GM13977 (cell line): ENCODE measurements at regions not wholly inside any gene's neighbourhood (a gene's known extent, or its start where the extent isn't known, plus 50 kb on each side); places are given as distances from the start of the nearest gene placed in this dataset.
"Not testable (repeated sequence)": the region's sequence is repeated elsewhere in the genome, so short reads cannot be mapped to it uniquely, and the experiment has no call there.

Experiments used
- DNase-seq: peaks from one replicate; pipeline ENCODE4 v3.0.0; 2012; ENCODE audit warnings: low spot score
- in situ Hi-C: fragments of 300-500 bp; cut with MboI; formaldehyde crosslinking; loops from one replicate; pipeline ENCODE4 v1.12.0; 2022; ENCODE audit warnings: low sequenced_read_pairs, low pct_unique_long_range_greater_than_20kb, mixed read lengths, inconsistent platforms; ENCODE audit not compliant: unreplicated experiment
- TF ChIP-seq, protein P1 (sequence below): IDR thresholded peaks from 2 replicates; pipeline ENCODE4 v1.5.1; 2012; ENCODE audit warnings: mild to moderate bottlenecking, control low read depth; ENCODE audit not compliant: insufficient read depth; ENCODE audit errors: extremely low read depth, missing control alignments

DNA sequence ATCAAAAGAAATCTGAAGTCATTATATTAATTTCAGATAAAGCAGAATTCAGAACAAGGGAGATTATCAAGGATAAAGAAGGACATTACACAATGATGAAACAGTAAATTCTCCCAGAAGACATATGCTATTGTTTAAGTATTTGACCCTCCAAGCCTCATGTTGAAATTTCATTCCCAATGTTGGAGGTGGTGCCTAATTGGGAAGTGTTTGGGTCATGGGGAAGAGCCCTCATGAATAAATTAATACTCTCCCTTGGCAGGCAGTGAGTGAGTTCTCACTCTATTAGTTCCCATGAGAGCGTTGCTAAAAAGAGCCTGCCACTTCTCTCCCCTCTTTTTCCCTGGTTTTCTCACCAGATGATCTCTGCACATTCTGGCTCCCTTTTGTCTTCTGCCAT lies 249.9 kb upstream of the GRIA3 start:
- no peak for DNase-seq

DNA sequence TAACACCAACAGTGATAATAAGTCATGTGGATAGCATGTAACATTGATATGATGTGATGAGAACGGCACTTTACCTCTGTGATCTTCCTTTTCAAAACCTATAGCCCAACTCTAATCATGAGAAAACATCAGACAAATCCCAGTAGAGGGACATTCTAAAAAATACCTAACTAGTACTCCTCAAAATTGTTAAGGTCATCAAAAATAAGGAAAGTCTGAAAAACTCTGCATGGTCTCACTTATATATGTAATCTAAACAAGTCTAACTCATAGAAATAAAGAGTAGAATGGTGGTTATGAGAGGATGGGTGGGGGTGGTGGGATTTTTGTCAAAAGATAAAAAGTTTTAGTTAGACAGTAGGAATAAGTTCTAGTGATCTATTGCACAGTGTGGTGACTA lies 243.9 kb upstream of the GRIA3 start:
- no peak for DNase-seq
- TF ChIP-seq, protein P1, sequence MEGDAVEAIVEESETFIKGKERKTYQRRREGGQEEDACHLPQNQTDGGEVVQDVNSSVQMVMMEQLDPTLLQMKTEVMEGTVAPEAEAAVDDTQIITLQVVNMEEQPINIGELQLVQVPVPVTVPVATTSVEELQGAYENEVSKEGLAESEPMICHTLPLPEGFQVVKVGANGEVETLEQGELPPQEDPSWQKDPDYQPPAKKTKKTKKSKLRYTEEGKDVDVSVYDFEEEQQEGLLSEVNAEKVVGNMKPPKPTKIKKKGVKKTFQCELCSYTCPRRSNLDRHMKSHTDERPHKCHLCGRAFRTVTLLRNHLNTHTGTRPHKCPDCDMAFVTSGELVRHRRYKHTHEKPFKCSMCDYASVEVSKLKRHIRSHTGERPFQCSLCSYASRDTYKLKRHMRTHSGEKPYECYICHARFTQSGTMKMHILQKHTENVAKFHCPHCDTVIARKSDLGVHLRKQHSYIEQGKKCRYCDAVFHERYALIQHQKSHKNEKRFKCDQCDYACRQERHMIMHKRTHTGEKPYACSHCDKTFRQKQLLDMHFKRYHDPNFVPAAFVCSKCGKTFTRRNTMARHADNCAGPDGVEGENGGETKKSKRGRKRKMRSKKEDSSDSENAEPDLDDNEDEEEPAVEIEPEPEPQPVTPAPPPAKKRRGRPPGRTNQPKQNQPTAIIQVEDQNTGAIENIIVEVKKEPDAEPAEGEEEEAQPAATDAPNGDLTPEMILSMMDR, result no peak
- in situ Hi-C loops, result no loop called here

More for the DNA sequence above, 249.9 kb upstream of the GRIA3 start:
- TF ChIP-seq, protein P1, result no peak
- in situ Hi-C loops, result no loop called here

DNA sequence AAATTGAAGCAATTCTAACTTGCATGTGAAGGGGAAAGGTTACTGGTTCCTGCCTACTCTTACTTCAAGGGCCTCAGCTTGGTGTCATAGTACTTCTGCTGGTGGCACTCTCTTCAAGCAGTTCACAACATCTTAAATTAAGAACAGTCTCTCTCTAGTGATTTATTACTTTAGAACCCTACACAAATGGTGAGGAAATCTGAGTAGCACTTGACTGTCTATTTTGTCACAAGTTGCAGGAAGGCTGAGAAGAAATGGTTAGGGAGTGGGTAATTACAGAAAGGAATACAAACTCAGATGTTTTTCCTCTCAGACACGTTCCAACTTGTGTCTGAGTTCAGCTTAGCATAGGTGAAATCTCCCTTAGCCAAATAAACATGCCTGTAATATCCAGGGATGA lies 242.3 kb upstream of the GRIA3 start:
- in situ Hi-C loops, result no loop called here
- TF ChIP-seq, protein P1, result no peak
- DNase-seq, result no peak

DNA sequence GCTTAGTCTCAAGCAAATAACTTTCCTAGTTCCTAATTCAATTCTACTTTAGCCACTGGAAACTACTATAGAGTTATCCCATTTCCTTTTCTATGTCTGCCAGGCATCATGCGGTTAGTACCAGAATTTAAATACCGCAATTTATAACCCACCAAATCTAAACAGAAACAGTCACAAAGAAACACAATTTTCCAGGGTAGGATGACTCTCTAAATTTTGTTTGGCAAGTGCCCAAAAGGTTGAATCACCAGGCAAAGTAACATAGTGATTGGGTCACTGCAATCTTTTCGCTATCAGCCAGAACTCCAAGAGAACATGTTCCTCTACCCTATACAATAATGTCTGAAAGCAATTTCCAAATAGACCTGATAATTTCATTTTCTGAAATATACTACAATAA lies 240.2 kb upstream of the GRIA3 start:
- in situ Hi-C loops, result no loop called here

DNA sequence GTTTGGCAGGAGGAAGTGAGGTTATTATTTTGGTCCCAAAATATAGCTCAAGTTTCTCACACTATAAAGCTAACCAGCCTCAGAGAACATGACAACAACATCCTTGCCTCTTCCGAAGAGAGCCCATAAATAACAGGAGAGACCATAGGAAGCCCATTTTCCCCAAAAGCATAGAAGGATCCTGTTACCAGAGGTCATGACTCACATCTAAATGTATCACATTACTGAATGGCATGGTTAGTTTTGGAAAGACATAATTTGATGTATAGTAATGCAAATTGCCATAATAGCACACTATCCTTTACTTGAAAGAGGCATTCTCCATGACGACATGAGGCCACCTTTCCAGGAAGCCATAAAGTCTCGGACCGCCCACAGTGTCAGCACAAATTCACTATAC lies 238.8 kb upstream of the GRIA3 start:
- TF ChIP-seq, protein P1, result no peak
- in situ Hi-C loops, result no loop called here
- no peak for DNase-seq

More for the DNA sequence above, 240.2 kb upstream of the GRIA3 start:
- TF ChIP-seq, protein P1, result no peak
- no peak for DNase-seq

DNA sequence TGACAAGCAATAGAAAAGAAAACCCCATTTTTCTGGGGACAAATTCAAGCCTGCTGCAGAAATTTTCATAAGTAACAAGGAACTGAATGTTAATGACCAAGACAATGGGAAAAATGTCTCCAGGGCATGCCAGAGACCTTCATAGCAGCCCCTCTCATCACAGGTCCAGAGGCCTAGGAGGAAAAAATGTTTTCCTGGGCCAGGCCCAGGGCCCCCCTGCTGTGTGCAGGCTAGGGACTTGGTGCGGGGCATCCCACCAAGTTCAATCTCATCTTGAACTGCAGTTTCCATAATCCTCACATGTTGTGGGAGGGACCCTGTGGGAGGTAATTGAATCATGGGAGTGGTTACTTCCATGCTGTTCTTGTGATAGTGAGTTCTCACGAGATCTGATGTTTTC lies 211.5 kb upstream of the GRIA3 start:
- DNase-seq, result no peak
- in situ Hi-C loops, result no loop called here
- TF ChIP-seq, protein P1, result no peak

DNA sequence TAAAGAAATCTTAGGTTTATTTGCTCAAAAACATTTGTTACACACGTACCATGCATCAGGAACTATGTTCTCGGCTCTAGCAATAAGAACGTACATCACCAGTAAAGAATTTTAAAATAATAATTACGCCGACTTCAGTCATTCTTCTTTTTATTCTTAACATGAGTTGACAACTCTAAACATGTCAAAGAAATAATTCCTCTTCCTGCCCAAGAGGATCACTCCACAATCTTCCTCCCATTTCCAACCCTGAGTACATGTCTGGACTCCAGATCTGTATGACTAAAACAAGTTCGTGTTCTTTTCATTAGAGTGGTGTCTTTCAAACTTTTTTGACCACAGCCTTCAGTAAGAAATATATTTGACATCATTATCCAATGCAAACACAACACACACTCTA lies 201.6 kb upstream of the GRIA3 start:
- no peak for DNase-seq
- in situ Hi-C loops, result no loop called here
- TF ChIP-seq, protein P1, result no peak

DNA sequence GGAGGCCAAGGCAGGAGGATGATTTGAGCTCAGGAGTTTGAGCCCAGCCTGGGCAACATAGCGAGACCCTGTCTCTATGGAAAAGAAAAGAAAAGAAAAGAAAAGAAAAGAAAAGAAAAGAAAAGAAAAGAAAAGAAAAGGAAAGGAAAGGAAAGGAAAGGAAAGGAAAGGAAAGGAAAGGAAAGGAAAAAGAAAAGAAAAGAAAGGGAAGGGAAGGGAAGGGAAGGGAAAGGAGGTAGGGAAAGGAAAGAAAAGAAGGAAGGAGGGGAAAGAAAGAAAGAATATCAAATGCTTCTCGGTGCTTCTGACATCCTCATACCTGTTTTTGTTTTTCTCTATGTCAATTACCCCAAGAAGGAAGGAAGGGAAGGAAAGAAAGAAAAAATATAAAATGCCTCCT lies 181.2 kb upstream of the GRIA3 start:
- in situ Hi-C loops, DNase-seq: not testable (repeated sequence)
